ENCODE measurements at regions not wholly inside any gene's neighbourhood (a gene's known extent, or its start where the extent isn't known, plus 50 kb on each side); places are given as distances from the start of the nearest gene placed in this dataset.

GRCh38 chr5:33205727-33206410 lies 234.9 kb upstream of the TARS1 start:
- no peak for TF ChIP-seq ZNF574 (CRISPR knock-in tag; IDR thresholded peaks at IDR 0.05)
- TF ChIP-seq CTCF (CRISPR knock-in tag; IDR thresholded peaks at IDR 0.05), result no peak
